Activated CD4-positive, alpha-beta T cell treated with anti-CD3 and anti-CD28 coated beads, Interleukin-2, amount 10 ng/mL, durations not matched to agents 7 days and 5 days (primary cell): ENCODE measurements at regions not wholly inside any gene's neighbourhood (a gene's known extent, or its start where the extent isn't known, plus 50 kb on each side); places are given as distances from the start of the nearest gene placed in this dataset.
"Not testable (repeated sequence)": the region's sequence is repeated elsewhere in the genome, so short reads cannot be mapped to it uniquely, and the experiment has no call there.

ENCODE experiments used
- CTCF ChIA-PET: fragments of 350-600 bp; sonication (Branson Sonifier 250); formaldehyde crosslinking; loops from one replicate; lab custom pipeline; 2021; ENCODE audit warnings: antibody characterized with exemption; lab: Charles Lee
- POLR2A ChIA-PET: fragments of 350-600 bp; sonication (Branson Sonifier 250); formaldehyde crosslinking; loops from one replicate; lab custom pipeline; 2021; ENCODE audit warnings: antibody characterized with exemption; lab: Charles Lee
- DNase-seq: peaks from one replicate; pipeline ENCODE4 v3.0.0-alpha.2; 2020
- H3K27ac Mint-ChIP-seq: one replicate; pipeline ENCODE4 v1.8.0; 2021; ENCODE audit warnings: mild to moderate bottlenecking, moderate library complexity, mixed read lengths
- H3K27me3 Mint-ChIP-seq: one replicate; pipeline ENCODE4 v1.8.0; 2021; ENCODE audit warnings: mixed read lengths
- H3K36me3 Mint-ChIP-seq: one replicate; pipeline ENCODE4 v1.8.0; 2021; ENCODE audit warnings: low read depth, mixed read lengths
- H3K4me1 Mint-ChIP-seq: one replicate; pipeline ENCODE4 v1.8.0; 2021; ENCODE audit warnings: mixed read lengths
- H3K4me3 Mint-ChIP-seq: one replicate; pipeline ENCODE4 v1.8.0; 2021; ENCODE audit warnings: mild to moderate bottlenecking, moderate library complexity, mixed read lengths
- H3K9me3 Mint-ChIP-seq: one replicate; pipeline ENCODE4 v1.8.0; 2021; ENCODE audit warnings: mixed read lengths

GRCh38 chr15:81888748-81889484 lies 156.9 kb downstream of the MEX3B start:
- Mint-ChIP-seq H3K36me3 (no peaks in the 10 kb centered on the region), H3K4me3 (no peak overlapping the region), H3K9me3 (no peaks in the 10 kb centered on the region), H3K4me1 (no peaks in the 10 kb centered on the region), H3K27ac (no peak overlapping the region), H3K27me3 (no peaks in the 10 kb centered on the region)
- ChIA-PET POLR2A (no interaction called here), CTCF (no interaction called here)
- no peak for DNase-seq

DNA sequence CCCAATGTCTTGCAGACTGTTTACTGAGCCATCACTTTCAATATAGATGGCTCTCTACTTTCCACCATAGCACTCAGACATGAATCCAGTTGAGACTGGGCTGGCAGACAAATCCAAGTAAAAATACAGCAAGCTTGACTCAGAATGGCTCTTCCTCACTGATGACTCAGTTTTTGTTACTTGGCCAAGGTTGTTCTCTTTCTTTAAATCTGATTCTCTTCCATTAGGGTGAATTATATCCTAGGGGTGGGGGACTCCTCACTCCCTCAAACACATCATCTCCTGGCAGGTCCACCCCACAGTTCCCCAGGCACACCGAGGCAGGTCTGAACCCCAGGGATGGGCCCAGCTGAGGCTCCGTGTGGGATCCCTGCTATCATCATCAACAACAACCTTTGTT lies 157.9 kb downstream of the MEX3B start:
- Mint-ChIP-seq H3K36me3 (no peaks in the 10 kb centered on the region), H3K27ac (no peak overlapping the region), H3K9me3 (no peaks in the 10 kb centered on the region), H3K4me3 (no peak overlapping the region), H3K27me3 (peaks cover 2% of the 10 kb centered on the region), H3K4me1 (no peaks in the 10 kb centered on the region)
- DNase-seq, result no peak
- CTCF ChIA-PET, result no interaction called here
- POLR2A ChIA-PET, result no interaction called here

DNA sequence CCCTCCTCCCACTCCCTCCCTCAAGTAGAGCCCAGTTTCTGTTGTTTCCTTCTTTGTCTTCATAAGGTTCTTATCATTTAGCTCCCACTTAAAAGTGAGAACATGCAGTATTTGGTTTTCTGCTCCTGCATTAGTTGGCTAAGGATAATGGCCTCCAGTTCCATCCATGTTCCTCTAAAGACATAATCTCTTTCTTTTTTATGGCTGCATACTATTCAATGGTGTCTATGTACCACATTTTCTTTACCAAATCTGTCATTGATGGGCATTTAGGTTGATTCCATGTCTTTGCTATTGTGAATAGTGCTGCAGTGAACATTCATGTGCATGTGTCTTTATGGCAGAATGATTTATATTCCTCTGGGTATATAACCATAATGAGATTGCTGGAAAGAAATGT lies 158.6 kb downstream of the MEX3B start:
- POLR2A ChIA-PET, H3K27me3 Mint-ChIP-seq, CTCF ChIA-PET, H3K4me3 Mint-ChIP-seq, H3K4me1 Mint-ChIP-seq, DNase-seq, H3K36me3 Mint-ChIP-seq, H3K9me3 Mint-ChIP-seq, H3K27ac Mint-ChIP-seq: not testable (repeated sequence)

GRCh38 chr15:81886591-81886990 lies 159.2 kb downstream of the MEX3B start:
- H3K36me3 Mint-ChIP-seq, result no peaks in the 10 kb centered on the region
- H3K27ac Mint-ChIP-seq, result no peak overlapping the region
- H3K4me1 Mint-ChIP-seq, result no peaks in the 10 kb centered on the region
- ChIA-PET CTCF (no interaction called here), POLR2A (no interaction called here)
- H3K27me3 Mint-ChIP-seq, result peaks cover 2% of the 10 kb centered on the region
- no peak overlapping the region for H3K4me3 Mint-ChIP-seq
- no peak for DNase-seq
- H3K9me3 Mint-ChIP-seq, result no peaks in the 10 kb centered on the region

GRCh38 chr15:81886080-81886479 lies 159.7 kb downstream of the MEX3B start:
- CTCF ChIA-PET, result no interaction called here
- DNase-seq, result no peak
- H3K4me1 Mint-ChIP-seq, result no peaks in the 10 kb centered on the region
- no peaks in the 10 kb centered on the region for H3K36me3 Mint-ChIP-seq
- H3K4me3 Mint-ChIP-seq, result no peak overlapping the region
- POLR2A ChIA-PET, result no interaction called here
- H3K9me3 Mint-ChIP-seq, result no peaks in the 10 kb centered on the region
- peaks cover 2% of the 10 kb centered on the region for H3K27me3 Mint-ChIP-seq
- no peak overlapping the region for H3K27ac Mint-ChIP-seq

DNA sequence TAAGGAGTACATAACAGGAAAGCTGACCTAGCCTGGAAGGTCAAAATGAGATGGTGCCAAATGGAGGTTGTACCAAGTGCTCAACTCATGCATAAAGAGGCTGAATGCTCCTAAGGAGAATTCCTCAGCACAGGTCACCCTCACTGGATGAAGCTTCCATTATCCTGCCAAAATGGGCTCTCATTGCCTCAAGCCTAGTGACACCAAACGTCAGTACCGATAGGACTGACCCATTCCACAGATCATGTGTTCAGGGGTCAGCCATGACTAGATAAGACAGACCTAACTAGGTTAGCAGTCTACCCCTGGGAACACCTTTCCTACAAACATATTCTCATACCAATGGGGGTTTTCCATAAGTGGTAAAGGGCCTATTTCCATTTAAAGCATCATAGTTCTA lies 160.7 kb downstream of the MEX3B start:
- H3K36me3 Mint-ChIP-seq, result no peaks in the 10 kb centered on the region
- no peak for DNase-seq
- H3K27ac Mint-ChIP-seq, result no peak overlapping the region
- H3K4me3 Mint-ChIP-seq, result no peak overlapping the region
- H3K9me3 Mint-ChIP-seq, result no peaks in the 10 kb centered on the region
- H3K4me1 Mint-ChIP-seq, result no peaks in the 10 kb centered on the region
- peaks cover 2% of the 10 kb centered on the region for H3K27me3 Mint-ChIP-seq
- ChIA-PET CTCF (no interaction called here), POLR2A (no interaction called here)

DNA sequence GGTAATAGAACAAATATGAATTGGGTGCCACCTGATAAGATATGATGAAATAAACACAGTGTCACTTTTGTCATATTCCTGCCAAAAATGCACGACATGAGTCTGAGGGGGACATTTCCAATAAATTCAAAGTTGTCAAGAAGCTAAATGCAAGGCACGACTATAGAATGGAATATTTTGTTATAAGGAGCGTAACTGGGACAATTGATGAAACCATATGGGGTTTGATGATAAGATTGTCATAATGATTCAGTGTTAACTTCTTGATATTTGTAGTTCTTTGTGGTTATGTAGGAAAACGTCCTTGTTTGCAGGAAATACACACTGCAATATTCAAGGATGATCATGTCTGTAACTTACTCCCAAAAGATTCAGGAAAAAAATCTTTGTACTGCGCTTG lies 163.3 kb downstream of the MEX3B start:
- Mint-ChIP-seq H3K36me3 (no peaks in the 10 kb centered on the region), H3K27me3 (peaks cover 2% of the 10 kb centered on the region), H3K4me1 (no peaks in the 10 kb centered on the region), H3K4me3 (no peak overlapping the region), H3K9me3 (no peaks in the 10 kb centered on the region), H3K27ac (no peak overlapping the region)
- DNase-seq, result no peak
- CTCF ChIA-PET, result no interaction called here
- POLR2A ChIA-PET, result no interaction called here

- H3K9me3 Mint-ChIP-seq, result no peaks in the 10 kb centered on the region
- H3K27ac Mint-ChIP-seq, result no peak overlapping the region
- CTCF ChIA-PET, result no interaction called here
- H3K4me3 Mint-ChIP-seq, result no peak overlapping the region
- peaks cover 2% of the 10 kb centered on the region for H3K27me3 Mint-ChIP-seq
- H3K4me1 Mint-ChIP-seq, result no peaks in the 10 kb centered on the region
- no peak for DNase-seq
- POLR2A ChIA-PET, result no interaction called here
- no peaks in the 10 kb centered on the region for H3K36me3 Mint-ChIP-seq
Observed at GRCh38 chr15:81880833-81881232, 165.0 kb downstream of the MEX3B start.

DNA sequence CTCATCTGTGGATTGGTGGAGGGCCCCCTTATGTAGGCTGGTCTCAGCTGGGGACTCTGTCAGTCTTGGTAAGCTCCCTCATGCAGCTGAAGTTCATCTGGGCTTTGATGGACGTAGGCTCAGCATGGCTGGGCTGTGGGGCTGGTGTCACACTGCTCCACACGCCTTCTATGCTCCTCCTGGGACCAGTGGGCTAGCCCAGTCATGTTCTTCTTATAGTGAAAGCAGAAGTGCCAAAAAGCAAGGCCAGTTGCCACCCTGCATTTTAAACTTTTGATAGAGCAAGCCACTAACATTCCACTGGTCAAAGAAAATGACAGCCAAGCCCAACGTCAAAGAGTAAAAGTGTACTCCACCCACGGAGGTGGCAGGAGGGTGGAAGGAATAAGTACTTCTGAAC lies 165.5 kb downstream of the MEX3B start:
- H3K9me3 Mint-ChIP-seq, result no peaks in the 10 kb centered on the region
- H3K36me3 Mint-ChIP-seq, result no peaks in the 10 kb centered on the region
- no peaks in the 10 kb centered on the region for H3K4me1 Mint-ChIP-seq
- H3K4me3 Mint-ChIP-seq, result no peak overlapping the region
- H3K27me3 Mint-ChIP-seq, result peaks cover 2% of the 10 kb centered on the region
- CTCF ChIA-PET, result no interaction called here
- no peak overlapping the region for H3K27ac Mint-ChIP-seq
- POLR2A ChIA-PET, result no interaction called here
- DNase-seq, result no peak

DNA sequence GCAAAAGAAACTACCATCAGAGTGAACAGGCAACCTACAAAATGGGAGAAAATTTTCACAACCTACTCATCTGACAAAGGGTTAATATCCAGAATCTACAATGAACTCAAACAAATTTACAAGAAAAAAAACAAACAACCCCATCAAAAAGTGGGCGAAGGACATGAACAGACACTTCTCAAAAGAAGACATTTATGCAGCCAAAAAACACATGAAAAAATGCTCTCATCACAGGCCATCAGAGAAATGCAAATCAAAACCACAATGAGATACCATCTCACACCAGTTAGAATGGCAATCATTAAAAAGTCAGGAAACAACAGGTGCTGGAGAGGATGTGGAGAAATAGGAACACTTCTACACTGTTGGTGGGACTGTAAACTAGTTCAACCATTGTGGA lies 170.1 kb downstream of the MEX3B start:
- H3K36me3 Mint-ChIP-seq, CTCF ChIA-PET, H3K27ac Mint-ChIP-seq, H3K27me3 Mint-ChIP-seq, H3K4me1 Mint-ChIP-seq, H3K4me3 Mint-ChIP-seq, H3K9me3 Mint-ChIP-seq, DNase-seq, POLR2A ChIA-PET: not testable (repeated sequence)

- H3K9me3 Mint-ChIP-seq, H3K36me3 Mint-ChIP-seq: not testable (repeated sequence)
Observed at GRCh38 chr15:81870746-81871106, 175.1 kb downstream of the MEX3B start.

DNA sequence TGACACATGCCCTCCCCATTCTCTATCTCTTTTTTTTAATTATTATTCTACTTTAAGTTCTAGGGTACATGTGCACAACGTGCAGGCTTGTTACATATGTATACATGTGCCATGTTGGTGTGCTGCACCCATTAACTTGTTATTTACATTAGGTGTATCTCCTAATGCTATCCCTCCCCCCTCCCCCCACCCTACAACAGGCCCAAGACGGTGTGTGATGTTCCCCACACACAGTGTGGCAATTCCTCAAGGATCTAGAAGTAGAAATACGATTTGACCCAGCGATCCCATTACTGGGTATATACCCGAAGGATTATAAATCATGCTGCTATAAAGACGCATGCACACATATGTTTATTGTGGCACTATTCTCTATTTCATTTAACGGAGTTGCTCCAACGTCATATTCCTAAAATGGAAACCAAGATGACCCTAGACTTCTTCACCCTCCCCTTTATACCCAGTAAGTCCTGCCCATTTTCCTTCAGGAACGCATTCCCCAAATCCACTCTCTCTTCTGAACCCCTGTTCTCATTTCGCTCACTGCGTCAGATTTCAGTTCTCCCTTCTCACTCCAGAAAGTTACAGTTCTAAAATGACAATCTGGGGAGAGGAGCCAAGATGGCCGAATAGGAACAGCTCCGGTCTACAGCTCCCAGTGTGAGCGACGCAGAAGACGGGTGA lies 175.6 kb downstream of the MEX3B start:
- H3K4me3 Mint-ChIP-seq, H3K9me3 Mint-ChIP-seq, H3K4me1 Mint-ChIP-seq, H3K36me3 Mint-ChIP-seq, H3K27me3 Mint-ChIP-seq, POLR2A ChIA-PET, CTCF ChIA-PET, DNase-seq, H3K27ac Mint-ChIP-seq: not testable (repeated sequence)

More at GRCh38 chr15:81870746-81871106, 175.1 kb downstream of the MEX3B start:
- POLR2A ChIA-PET, H3K4me3 Mint-ChIP-seq, DNase-seq, H3K27ac Mint-ChIP-seq, H3K4me1 Mint-ChIP-seq, H3K27me3 Mint-ChIP-seq, CTCF ChIA-PET: not testable (repeated sequence)

DNA sequence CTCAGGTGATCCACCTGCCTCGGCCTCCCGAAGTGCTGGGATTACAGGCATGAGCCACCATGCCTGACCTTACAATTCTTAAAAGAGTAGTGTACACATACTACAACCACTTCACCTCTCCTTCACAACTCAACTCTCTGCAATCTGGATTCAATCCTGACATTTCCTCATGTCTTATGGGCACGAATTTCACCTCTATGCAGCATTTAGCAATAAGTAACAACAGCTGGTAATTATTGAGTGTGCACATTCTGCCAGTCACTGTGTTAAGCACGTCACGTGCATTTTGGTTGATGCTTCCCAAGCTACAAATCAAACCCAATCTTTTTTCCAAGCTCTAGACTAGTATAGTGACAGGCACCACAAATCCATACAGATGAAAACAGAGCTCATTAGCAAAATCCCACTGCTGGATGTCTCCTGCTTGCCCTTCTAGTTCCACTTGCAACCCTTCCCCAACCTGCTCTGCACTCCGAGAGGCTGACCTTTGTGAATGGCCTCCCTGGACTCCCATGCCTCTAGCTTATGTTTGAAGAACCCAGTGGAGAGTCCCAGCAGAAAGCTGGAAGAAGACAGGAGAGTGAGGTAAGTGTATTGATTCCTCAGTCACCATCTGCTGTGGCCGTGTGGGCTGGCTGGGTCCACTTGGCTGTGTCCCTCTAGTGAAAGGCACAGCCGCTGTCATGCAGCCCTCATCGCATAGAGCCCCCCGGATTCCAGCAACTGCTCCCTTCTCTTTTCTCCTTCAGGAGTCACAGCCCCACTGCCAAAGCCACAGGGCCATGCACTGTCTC lies 176.5 kb downstream of the MEX3B start:
- H3K27ac Mint-ChIP-seq, result no peak overlapping the region
- H3K4me3 Mint-ChIP-seq, result no peak overlapping the region
- no peaks in the 10 kb centered on the region for H3K4me1 Mint-ChIP-seq
- H3K36me3 Mint-ChIP-seq, result no peaks in the 10 kb centered on the region
- CTCF ChIA-PET, result interaction anchor here (0.9 kb wide), 1 partner anchor 61 kb away, joined by 3 read pairs; no protein-coding TSS in a partner anchor
- no peaks in the 10 kb centered on the region for H3K9me3 Mint-ChIP-seq
- DNase-seq, result no peak
- H3K27me3 Mint-ChIP-seq, result no peaks in the 10 kb centered on the region
- POLR2A ChIA-PET, result no interaction called here
